Choroid plexus epithelial cell (primary cell): ENCODE measurements at regions not wholly inside any gene's neighbourhood (a gene's known extent, or its start where the extent isn't known, plus 50 kb on each side); places are given as distances from the start of the nearest gene placed in this dataset.
A peak's percentile ranks its signal among the peaks of the same experiment; 100 is the strongest.
"Not testable (repeated sequence)": the region's sequence is repeated elsewhere in the genome, so short reads cannot be mapped to it uniquely, and the experiment has no call there.

Experiments used
- DNase-seq: peaks from one replicate; pipeline ENCODE4 v3.0.0-alpha.2; 2010; ENCODE audit warnings: low read depth
- H3K4me3 ChIP-seq: 2 replicates; pipeline ENCODE4 v1.5.1; 2011; ENCODE audit warnings: low read depth, mild to moderate bottlenecking, control low read depth, low read length, moderate library complexity
- TF ChIP-seq, protein P1 (sequence below): conservative IDR thresholded peaks from 2 replicates; pipeline ENCODE4 v1.5.1; 2011; ENCODE audit warnings: low read depth, mild to moderate bottlenecking, control low read depth, inconsistent platforms, low read length, moderate library complexity

DNA sequence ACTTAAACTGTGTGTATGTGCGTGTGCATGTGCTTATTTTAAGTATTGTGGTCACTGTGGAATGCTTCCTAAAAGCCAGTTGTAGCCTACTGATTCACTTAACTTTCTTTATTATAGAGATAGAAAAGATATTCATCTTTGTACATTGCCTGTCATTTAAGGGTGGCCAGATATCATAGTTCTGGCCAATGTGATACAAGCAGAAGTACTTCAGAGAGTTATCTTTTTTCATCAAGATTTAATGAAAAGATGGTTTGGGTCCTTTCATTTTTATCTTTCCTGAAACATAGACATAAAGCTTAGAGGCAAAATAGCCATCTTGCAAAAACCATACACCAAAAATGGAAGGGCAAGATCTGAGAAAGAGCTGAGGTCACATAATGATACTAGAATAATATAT lies 744.7 kb upstream of the ADGRL3 start:
- TF ChIP-seq, protein P1, sequence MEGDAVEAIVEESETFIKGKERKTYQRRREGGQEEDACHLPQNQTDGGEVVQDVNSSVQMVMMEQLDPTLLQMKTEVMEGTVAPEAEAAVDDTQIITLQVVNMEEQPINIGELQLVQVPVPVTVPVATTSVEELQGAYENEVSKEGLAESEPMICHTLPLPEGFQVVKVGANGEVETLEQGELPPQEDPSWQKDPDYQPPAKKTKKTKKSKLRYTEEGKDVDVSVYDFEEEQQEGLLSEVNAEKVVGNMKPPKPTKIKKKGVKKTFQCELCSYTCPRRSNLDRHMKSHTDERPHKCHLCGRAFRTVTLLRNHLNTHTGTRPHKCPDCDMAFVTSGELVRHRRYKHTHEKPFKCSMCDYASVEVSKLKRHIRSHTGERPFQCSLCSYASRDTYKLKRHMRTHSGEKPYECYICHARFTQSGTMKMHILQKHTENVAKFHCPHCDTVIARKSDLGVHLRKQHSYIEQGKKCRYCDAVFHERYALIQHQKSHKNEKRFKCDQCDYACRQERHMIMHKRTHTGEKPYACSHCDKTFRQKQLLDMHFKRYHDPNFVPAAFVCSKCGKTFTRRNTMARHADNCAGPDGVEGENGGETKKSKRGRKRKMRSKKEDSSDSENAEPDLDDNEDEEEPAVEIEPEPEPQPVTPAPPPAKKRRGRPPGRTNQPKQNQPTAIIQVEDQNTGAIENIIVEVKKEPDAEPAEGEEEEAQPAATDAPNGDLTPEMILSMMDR = no peak
- no peak for DNase-seq
- H3K4me3 ChIP-seq = no peak overlapping the region

DNA sequence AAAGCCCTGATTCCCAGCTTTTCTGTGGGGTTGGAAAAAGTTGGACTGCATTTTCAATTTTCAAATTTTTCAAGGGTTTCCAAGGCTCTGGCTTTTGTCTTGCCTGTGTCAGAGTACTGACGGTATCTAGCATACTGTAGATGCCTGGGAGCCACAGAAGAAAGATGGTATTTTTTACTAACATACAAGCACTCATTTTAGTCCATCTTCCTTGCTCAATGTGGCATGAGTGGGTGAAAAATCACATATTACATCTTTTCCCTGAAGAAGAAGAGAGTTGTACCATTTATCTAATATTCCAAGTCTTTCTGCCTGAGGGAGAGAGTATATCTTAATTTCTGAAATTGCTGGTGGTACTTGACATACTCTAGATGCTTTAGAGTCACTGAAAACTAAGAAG lies 738.6 kb upstream of the ADGRL3 start:
- H3K4me3 ChIP-seq = no peak overlapping the region
- DNase-seq = no peak
- TF ChIP-seq, protein P1 = no peak

DNA sequence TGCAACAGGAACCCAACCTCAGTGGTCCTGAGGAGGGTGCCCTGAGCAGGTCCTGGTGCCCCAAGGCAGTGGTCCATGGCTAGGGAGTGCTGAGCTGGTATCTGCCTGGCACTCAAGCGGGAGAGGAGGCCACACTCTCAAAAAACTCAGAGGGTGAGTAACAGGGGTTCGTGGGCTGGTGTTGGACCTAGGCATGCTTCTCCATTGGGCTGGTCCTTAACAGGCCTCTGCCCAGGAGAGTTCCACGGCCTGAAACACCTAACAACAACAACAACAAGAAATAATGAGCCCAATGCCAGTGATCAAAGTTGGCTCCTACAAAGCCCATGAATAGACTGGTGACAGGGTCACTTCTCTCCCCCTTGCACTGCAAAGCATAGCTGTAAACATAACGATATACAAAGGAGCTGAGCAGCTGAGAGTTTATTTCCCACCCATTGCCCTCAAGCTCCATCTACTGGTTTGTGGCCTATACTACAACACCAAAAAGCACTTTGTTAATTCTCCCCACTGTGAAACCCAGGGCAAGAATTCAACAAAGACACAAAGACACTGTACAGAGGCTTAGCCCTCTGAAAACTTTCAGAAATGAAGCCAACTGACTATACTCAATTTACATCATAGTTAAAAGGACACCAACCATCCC lies 736.1 kb upstream of the ADGRL3 start:
- TF ChIP-seq, protein P1 = peak; percentile 68
- DNase-seq = peak; percentile 37
- no peak overlapping the region for H3K4me3 ChIP-seq

DNA sequence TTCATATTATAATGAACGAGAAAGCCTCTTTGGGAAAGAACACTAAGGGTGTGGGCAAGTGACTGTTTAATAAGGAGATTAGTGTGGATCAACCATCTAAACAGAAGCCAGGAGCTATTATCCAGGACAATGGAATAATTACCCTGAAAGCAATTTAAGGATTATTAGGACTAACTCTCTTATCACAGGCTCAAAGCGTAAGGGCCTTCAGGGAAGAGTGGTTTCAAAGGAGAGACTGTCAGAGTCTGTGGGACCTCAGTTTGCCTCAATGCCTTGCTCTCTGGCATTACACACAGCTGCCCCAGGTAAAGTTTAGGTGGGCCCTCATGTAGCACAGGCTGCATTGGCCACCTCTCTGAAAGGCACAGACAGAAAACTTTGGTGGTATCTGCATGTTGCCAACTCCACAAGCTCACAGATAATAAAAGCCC lies 717.2 kb upstream of the ADGRL3 start:
- no peak for DNase-seq
- TF ChIP-seq, protein P1 = no peak
- no peak overlapping the region for H3K4me3 ChIP-seq

DNA sequence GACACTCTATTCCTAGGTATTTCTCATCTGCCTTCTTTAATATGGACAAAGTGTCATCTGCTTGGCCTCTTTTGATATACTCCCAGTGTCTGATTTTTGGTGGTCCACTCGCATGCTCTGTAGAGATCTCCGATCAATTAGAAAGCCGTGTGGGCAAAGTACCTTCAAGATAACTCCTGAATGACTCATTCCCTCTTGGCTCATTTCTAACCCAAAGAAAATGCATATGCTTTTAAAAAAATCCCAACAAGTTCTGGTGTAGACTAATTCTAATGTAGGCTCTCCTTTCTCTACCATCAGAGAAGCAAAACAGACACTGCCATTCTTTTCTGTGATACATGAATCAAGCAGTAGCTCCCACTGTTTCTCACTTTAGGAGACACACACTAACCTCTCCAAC lies 714.9 kb upstream of the ADGRL3 start:
- no peak overlapping the region for H3K4me3 ChIP-seq
- TF ChIP-seq, protein P1 = no peak

DNA sequence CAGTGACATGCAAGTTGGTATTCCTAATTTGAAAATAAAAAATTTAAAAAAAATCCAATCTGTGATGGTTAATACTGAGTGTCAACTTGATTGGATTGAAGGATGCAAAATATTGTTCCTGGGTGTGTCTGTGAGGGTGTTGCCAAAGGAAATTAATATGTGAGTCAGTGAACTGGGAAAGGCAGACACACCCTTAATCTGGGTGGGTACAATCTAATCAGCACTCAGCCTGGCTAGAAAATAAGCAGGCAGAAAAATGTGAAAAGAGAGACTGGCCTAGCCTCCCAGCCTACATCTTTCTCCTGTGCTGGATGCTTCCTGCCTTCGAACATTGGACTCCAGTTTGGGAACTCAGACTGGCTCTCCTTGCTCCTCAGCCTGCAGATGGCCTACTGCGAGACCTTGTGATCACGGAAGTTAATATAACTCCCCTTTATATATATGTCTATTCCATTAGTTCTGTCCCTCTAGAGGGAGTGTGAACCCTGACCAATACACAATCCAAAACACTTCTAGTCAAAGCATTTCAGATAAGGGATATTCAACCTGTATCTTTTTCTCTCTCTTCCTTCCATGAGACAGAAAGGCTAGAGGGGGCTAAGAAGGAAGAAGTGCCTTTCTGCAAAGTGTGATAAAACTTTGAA lies 712.9 kb upstream of the ADGRL3 start:
- H3K4me3 ChIP-seq, DNase-seq: not testable (repeated sequence)

More for the DNA sequence above, 714.9 kb upstream of the ADGRL3 start:
- peak; percentile 13 for DNase-seq

DNA sequence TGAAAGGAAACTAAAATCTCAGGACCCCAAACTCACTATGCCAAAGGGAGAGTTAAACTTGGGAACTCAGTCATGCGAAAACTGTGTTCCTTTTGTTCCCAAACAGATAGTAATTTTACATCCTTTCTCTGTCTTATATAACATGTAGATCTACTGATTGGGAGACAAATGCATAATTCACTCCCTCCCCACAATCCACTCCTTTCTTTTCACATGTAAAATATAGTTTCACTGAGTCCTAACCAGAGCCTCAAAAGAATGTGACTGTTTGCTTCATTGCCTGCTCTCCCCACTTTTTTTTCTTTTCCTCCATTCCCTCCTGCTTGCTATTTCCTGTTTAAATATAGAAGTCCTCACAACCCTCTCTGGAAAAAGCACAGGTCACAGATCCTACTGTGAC lies 699.3 kb upstream of the ADGRL3 start:
- no peak overlapping the region for H3K4me3 ChIP-seq
- peak; percentile 9 for DNase-seq
- TF ChIP-seq, protein P1 = no peak
